HUES48 (cell line): ENCODE measurements at regions not wholly inside any gene's neighbourhood (a gene's known extent, or its start where the extent isn't known, plus 50 kb on each side); places are given as distances from the start of the nearest gene placed in this dataset.
A peak's percentile ranks its signal among the peaks of the same experiment; 100 is the strongest.

Experiments used
- H3K27ac ChIP-seq: one replicate; pipeline ENCODE4 v1.7.0; 2013; ENCODE audit warnings: low read depth, low read length, inconsistent platforms
- H3K27me3 ChIP-seq: 2 replicates; pipeline ENCODE4 v1.6.1; 2013; ENCODE audit warnings: mild to moderate bottlenecking, low read length; ENCODE audit not compliant: control insufficient read depth, insufficient read depth
- H3K36me3 ChIP-seq: 2 replicates; pipeline ENCODE4 v1.6.1; 2013; ENCODE audit warnings: low read length; ENCODE audit not compliant: control insufficient read depth, insufficient read depth
- H3K4me1 ChIP-seq: 2 replicates; pipeline ENCODE4 v1.6.1; 2013; ENCODE audit warnings: mild to moderate bottlenecking, low read length; ENCODE audit not compliant: control insufficient read depth, insufficient read depth
- H3K4me3 ChIP-seq: 2 replicates; pipeline ENCODE4 v1.5.1; 2013; ENCODE audit warnings: mild to moderate bottlenecking, low read depth, low read length
- H3K9ac ChIP-seq: 2 replicates; pipeline ENCODE4 v1.6.1; 2013; ENCODE audit warnings: mild to moderate bottlenecking, low read depth, low read length, moderate library complexity
- H3K9me3 ChIP-seq: 2 replicates; pipeline ENCODE4 v1.6.1; 2013; ENCODE audit warnings: low read length; ENCODE audit not compliant: control insufficient read depth, insufficient read depth

GRCh38 chr15:77540312-77541060 lies 92.2 kb downstream of the LINGO1 start:
- Histone ChIP-seq H3K27ac (no peak overlapping the region), H3K27me3 (no peaks in the 10 kb centered on the region), H3K9ac (no peak overlapping the region), H3K4me3 (no peak overlapping the region), H3K36me3 (no peaks in the 10 kb centered on the region), H3K9me3 (no peaks in the 10 kb centered on the region), H3K4me1 (peaks cover 44% of the 10 kb centered on the region)

- Histone ChIP-seq H3K27ac (no peak overlapping the region), H3K9me3 (no peaks in the 10 kb centered on the region), H3K4me3 (no peak overlapping the region), H3K27me3 (no peaks in the 10 kb centered on the region), H3K4me1 (peaks cover 50% of the 10 kb centered on the region), H3K36me3 (no peaks in the 10 kb centered on the region), H3K9ac (no peak overlapping the region)
Measured at GRCh38 chr15:77538793-77539497, 93.8 kb downstream of the LINGO1 start.

DNA sequence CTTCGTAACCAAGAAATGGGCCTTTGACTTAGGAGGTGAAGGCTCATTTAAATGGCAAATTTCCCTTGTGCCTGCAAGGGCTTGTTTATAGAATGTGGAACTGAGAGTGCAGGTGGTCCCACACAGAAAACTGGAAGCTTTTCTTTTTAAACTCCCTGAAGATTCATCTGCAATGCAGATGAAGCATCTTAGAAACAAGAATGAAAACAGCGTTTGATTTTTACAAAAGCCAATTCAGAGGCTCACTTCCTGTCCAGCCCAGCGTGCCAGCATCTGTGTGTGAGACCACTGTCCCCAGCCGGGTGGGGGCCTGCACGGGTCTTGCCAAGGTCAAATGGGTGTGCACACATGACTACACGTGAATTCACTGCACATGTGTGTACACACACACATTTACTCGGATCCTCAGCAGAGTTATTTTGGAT lies 94.7 kb downstream of the LINGO1 start:
- Histone ChIP-seq H3K36me3 (no peaks in the 10 kb centered on the region), H3K9me3 (no peaks in the 10 kb centered on the region), H3K4me1 (peaks cover 57% of the 10 kb centered on the region), H3K4me3 (no peak overlapping the region), H3K27ac (peak overlapping the region; percentile 9), H3K27me3 (no peaks in the 10 kb centered on the region), H3K9ac (no peak overlapping the region)

DNA sequence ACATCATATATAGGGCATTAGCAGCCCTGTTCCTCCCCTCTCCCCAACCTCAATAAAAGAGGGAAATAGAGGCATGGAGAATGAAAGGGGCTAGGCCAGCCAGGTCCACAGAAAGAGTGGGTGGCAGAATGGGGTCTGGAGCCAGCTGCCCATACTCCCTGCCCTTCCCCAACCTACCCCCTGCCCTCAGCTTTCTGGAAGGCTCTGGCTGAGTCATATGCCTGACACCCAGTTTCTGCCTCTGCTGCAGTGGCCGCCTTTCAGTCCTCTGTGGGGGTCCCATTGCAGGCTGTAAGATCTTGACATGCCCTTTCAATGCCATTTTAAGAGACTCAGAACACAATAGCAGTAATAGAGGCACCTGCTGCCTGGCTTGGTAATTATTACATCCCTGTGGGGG lies 95.7 kb downstream of the LINGO1 start:
- Histone ChIP-seq H3K9me3 (no peaks in the 10 kb centered on the region), H3K4me3 (no peak overlapping the region), H3K9ac (no peak overlapping the region), H3K36me3 (no peaks in the 10 kb centered on the region), H3K27ac (no peak overlapping the region), H3K27me3 (no peaks in the 10 kb centered on the region), H3K4me1 (peaks cover 54% of the 10 kb centered on the region)

DNA sequence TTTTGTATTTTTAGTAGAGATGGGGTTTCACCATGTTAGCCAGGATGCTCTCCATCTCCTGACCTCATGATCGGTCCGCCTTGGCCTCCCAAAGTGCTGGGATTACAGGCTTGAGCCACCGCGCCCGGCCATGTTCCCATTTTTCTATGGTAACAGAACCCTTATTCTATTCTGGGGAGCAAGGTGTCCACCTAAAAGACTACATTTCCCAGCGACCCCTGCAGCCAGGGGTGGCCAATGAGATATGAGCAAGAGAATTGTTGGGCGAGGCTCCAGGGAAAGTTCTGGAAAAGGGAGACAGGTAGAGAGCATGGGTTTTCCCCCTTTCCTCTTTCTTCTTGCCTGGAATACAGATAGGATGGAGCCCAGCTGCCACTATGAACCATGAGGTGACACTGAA lies 96.9 kb downstream of the LINGO1 start:
- Histone ChIP-seq H3K27me3 (no peaks in the 10 kb centered on the region), H3K4me3 (no peak overlapping the region), H3K9ac (no peak overlapping the region), H3K27ac (no peak overlapping the region), H3K4me1 (peaks cover 45% of the 10 kb centered on the region), H3K36me3 (no peaks in the 10 kb centered on the region), H3K9me3 (no peaks in the 10 kb centered on the region)
